ENCODE measurements at regions not wholly inside any gene's neighbourhood (a gene's known extent, or its start where the extent isn't known, plus 50 kb on each side); places are given as distances from the start of the nearest gene placed in this dataset.
"Not testable (repeated sequence)": the region's sequence is repeated elsewhere in the genome, so short reads cannot be mapped to it uniquely, and the experiment has no call there.

DNA sequence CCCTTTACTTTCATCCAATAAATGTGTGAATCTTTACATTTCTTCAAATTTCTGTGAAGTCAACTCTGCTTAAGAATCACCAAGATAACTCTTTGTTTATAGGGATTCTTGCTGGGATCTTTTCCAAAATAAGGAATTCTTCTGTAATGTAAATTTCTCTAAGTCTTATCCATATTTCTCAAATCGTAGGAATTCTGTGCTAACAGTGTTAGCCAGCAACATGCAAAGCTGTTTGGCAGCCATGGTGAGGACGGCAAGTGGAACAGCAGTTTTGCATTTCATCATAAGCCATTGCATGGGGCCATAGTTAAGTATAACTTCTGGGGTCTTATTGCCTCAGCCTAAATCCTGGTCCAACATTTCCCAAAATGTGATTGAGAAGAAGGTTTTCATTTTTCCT is 310.5 kb upstream of the PRR16 start:
- no peak for DNase-seq

DNA sequence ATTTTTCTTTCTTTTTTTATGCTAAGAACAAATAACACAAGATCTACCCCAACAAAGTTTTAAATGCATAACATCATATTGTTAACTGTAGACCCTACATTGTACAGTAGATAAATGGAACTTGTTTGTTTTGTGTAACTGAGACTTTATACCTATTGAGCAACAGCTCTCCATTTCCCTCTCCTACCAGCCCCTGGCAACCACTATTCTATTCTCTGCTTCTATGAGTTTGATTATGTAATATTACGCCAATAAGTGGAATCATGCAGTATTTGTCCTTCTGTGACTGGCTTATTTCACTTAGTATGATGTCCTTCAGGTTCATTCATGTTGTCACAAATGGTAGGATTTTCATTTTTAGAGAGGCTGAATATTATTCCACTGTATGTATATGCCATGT is 308.2 kb upstream of the PRR16 start:
- no peak for DNase-seq

DNA sequence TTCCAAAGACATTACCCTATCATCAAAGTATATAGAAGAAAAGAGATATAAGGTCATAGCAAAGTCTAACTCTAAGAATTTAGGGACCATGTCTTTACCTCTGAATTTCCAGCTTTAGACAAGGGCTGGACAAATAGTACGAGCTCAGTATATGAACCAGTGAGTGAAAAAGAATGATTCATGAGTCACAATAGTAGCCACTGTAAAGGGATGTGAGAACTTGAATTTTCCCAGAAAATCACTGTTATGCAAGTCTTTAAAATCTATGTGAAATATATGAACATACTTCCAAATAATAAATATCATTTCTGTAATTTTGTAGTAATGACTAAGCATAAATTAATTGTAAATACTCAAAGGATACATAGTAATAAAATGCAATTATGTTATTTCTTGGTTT is 305.9 kb upstream of the PRR16 start:
- no peak for DNase-seq

DNA sequence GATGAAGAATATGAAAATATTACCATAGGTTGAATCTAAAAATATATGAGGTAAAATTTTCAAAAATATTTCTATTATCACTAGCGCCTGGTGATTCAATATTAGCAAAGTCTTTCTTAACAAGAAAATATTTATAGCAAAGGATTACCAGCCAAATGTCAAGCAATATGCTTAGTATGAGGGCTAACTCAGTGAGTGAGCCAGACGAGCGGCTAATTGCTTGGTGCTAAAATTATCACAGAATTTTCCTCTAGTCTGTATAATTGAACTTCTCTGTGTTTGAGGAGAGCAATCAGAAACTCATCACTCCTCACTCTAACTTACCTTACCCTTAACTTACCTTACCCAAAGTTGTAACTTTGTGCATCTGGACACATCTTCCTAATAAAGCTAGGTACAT is 304.9 kb upstream of the PRR16 start:
- DNase-seq: no peak

DNA sequence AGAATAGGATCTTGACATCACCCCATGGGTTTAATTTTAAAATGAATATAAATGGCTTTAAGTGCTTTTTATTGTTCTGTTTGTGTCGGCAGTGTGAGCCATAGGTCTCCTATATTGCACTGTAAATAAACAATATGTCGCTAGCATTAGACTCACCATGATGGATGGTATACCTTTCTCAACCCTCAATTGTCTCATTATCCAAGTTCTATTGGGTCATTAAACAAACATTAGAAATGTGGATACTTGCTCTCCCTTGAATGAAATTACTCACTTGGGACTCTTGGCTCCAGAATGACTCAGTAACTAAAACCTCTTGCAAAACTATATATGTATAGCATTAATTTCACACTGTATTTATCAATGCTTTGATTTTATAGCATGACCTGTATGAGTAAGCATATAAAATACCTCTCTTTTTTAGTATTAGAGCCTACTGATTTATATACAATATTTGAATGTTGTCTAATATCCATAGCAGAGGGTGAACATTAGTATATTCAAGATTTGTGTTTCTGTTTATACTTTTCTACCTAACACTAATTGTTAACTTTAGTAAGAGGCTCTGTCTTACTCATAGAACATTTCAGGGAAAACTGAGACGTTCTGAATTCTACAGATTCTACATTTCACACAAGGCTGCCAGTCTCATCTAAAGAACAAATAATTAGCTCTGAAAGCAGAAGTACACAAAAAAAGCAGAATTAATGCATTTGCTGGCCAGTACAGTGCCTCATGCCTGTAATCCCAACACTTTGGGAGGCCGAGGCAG is 303.8 kb upstream of the PRR16 start:
- DNase-seq: no peak

DNA sequence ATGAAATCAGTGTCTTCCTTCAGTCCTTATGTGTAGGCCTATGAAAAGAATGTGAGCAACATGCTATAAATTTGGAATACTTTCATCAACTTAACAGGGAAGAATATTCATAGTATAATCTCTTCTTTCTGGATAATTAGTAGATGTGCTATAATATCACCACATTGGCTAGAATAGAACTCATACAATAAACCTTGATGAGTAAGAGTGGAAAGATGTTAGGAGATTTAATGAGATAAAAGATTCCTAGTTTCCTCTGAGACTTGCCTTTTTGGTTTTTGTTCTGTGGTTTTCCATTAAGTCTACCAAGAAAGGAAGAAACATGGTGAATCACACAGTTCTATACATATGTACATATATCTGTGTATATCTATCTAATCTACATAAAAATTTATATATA is 301.8 kb upstream of the PRR16 start:
- DNase-seq: no peak

DNA sequence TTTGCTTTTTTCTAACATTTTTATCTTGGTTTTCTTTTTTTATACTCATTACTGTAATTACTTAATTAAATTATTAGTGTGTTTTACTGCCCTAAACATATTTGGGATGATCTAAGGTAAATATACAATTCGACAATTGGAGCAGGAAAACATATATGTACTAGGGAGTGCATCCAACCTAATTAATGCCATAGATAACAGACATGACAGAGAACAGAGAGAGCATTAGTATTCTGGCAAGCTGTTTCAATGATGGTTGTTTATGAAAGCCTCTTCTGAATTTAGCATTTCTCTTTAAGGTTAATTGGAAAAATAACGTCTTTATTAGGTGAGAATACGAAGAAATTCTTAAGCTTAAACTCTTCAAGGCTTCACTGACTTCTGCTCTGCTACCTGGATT is 300.1 kb upstream of the PRR16 start:
- DNase-seq: no peak

DNA sequence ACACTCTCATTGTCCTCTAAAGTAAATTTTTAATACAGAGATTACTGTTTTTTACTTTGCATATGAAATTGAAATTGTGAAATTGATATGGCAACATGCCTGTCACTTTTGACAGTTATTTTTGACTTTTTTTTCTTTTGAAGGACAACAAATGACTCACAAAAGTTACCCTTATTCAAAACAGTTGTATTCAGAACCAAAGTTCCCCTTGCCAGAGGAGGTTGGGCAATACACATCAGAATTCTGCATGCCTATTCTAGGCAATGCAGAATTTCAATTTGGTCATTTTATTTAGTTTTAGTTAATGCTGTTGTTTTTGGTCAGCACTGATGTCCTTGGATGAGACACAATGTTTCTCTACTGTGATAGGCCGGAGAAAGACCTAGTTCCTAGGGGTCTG is 299.1 kb upstream of the PRR16 start:
- DNase-seq: no peak

DNA sequence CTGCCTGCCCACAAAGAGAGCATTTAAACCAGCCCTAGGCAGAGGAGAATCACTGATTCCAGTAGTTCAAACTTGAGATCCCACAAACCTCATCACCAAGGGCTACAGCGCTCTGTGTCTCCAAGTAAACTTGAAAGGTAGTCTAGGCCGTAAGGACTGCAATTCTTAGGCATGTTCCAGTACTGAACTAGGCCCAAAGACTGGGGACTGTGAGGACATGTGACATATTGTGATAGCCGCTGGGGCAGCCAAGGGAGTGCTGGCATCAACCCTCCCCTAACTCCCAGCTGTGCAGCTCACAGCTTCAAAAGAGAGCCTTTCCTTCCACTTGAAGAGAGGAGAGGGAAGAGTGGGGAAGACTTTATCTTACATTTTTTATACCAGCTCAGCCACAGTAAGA is 291.0 kb upstream of the PRR16 start:
- no peak for DNase-seq

DNA sequence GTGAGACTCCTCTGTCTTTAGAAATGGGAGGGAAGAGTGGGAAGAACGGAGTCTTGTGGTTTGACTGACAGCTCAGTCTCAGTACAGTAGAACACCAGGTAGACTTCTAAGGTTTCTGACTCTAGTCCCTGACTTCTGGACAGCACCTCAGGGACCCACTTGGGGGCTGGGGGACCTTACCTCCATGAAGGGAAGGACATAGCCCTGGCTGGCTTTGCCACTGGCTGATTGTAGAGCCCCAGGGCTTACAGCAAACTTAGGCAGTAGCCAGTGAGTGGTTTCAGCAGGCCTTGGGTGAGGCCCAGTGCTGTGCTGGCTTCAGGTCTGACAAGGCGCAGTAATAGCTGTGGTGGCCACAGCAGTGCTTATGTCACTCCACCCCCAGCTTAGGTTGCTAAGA is 290.0 kb upstream of the PRR16 start:
- no peak for DNase-seq

DNA sequence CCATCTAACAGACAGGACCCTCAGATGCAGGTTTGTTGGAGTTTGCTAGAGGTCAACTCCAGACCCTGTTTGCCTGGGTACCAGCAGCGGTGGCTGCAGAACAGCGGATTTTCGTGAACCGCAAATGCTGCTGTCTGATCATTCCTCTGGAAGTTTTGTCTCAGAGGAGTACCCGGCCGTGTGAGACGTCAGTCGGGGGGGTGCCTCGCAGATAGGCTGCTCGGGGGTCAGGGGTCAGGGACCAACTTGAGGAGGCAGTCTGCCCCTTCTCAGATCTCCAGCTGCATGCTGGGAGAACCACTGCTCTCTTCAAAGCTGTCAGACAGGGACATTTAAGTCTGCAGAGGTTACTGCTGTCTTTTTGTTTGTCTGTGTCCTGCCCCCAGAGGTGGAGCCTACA is 282.9 kb upstream of the PRR16 start:
- not testable (repeated sequence) for DNase-seq

DNA sequence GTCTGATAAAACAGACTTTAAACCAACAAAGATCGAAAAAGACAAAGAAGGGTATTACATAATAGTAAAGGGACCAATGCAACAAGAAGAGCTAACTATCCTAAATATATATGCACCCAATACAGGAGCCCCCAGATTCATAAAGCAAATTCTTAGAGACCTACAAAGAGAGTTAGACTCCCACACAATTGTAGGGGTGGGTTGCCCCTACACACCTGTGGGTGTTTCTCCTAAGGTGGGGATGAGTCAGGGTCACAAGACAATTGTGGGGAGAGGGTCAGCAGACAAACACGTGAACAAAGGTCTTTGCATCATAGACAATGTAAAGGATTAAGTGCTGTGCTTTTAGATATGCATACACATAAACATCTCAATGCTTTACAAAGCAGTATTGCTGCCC is 269.4 kb upstream of the PRR16 start:
- not testable (repeated sequence) for DNase-seq

DNA sequence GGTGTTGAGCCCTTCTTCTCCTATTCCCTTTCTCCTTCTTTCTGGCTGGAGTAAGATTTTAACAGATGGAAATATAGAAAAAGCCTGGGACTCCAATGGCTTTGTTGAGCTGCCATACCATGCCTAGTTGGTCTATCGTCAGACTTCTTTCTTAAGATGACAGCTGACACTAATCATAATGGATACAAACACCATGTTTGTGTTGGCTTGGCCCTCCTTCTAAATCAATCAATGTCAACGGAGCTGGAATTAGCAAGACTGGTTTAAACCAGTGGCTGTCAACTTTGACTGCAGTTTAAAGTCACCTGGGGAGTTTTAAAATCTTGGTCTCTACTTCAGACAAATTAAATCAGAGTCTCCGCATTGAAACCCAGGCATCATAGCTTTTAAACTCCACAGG is 264.5 kb upstream of the PRR16 start:
- DNase-seq: no peak

DNA sequence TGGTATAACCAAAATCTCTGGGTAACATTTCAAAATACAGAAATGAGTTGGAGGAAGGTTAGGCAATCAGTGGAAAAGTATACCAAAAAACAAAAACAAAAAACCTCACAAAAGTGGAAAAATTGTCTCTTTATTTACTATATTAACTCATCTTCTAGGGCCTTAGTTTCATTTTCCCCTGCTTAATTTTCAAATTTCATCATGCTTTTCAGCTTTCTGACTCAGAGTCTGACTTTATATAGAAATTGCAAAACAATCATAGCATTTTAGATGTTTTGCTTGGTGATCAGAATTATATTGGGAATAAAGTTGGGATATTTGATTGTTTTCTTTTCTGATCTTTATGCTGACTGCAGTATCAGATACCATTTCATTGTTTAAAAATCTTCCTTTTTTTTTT is 257.0 kb upstream of the PRR16 start:
- no peak for DNase-seq

DNA sequence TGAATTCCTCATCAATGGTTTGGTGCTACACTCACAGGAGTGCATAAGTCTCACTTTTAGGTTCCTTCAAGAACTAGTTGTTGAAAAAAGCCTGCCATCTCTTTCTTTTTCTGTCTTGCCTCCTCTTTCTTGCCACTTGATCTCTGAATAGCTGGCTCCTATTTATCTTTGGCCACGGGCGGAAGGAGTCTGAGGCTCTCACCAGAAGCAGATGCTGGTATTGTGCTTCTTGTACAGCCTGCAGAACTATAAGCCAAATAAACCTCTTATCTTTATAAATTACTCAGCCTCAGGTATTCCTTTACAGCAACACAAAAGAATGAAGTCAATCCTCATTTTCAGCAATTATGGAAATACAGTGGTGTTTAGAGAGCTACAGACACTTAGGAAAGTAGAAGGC is 247.1 kb upstream of the PRR16 start:
- no peak for DNase-seq

DNA sequence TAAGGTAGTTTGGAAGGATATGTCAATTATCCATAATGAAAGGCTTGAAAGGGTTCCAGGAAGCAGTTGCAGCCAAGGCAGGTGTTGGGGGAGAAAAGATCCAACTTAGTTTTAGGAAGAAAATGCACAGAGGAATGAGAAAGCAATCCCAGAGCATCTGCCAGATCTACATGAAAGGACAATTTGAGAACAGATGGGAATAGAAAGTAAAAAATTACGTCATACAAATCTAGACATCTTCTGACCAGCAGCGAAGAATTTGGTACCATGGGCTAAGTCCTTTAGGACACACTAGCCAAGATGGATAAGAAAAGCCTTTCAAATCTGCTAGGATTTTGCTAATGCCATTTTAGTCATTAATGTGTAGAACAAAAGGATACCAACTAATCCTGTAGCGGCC is 244.1 kb upstream of the PRR16 start:
- no peak for DNase-seq

DNA sequence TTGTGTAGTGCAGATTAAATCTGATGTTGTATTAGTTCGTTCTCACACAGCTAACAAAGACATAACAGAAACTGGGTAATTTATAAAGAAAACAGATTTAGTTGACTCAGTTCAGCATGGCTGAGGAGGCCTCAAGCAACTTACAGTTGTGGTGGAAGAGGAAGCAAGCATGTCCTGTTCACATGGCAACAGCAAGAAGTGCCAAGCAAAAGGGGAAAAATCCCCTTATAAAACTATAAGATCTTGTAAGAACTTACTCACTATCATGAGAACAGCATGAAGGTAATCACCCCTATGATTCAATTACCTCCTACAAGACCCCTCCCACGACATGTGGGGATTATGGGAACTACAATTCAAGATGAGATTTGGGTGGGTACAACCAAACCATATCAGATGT is 238.6 kb upstream of the PRR16 start:
- DNase-seq: no peak

DNA sequence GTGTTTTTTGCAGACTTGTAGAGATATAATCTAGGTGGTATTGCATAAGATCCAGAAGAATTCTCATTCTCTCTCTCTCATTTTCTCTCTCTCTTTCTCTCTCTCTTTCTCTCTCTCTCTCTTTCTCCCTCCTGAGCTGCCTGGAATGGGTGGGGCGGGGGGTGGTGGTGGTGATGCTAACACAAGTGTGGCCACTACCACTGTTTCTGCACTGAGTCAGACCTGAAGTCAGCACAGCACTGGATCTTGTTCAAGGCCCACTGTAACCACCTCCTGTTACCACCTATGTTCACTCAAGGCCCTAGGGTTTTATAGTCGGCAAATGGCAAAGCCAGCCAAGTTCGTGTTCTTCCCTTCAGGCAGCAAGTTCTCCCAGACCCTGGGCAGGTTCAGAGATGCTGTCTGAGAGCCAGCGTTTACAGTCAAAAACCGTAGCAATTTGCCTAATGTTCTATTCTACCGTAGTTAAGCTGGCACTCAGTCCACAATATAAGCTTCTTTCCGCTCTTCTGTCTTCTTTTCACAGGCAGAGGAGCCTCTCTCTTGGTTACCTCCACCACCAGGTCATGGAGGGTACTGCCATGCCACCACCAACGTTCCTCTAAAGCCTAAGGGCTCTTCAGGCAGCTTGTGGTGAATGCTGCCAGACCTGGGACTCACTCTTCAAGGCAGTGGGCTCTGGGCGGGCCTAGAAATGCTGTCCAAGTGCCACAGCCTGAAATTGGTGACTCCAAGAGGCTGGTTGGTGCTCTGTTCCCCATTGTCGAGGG is 235.7 kb upstream of the PRR16 start:
- DNase-seq: no peak

DNA sequence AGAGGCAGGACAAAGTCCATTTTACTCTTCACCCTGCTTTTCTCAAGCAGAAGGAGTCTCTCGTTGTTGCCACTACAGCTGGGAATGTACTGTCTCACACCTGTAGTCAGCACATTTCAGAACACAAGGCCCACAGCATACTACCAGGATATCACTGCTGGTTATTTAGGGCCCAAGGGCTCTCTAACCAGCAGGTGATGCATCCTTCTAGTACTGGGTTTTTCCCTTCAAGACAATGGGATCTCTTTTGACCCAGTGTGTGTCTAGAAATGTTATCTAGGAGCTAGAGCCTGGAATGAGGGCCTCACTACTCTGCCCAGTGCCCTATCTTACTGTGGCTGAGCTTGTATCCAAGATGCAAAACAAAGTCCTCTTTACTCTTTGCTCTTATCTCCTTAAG is 235.1 kb upstream of the PRR16 start:
- no peak for DNase-seq

DNA sequence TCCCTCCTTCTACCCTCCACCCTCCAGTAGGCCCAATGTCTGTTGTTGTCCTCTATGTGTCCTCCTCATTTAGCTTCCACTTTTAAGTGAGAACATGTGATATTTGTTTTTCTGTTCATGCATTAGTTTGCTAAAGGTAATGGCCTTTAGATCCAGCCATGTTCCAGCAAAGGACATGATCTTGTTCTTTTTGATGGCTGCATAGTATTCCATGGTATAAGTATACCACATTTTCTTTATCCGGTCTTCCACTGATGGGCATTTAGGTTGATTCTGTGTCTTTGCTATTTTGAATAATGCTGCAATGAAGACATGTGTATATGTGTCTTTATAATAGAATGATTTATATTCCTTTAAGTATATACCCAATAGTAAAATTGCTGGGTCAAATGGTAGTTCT is 232.5 kb upstream of the PRR16 start:
- no peak for DNase-seq

DNA sequence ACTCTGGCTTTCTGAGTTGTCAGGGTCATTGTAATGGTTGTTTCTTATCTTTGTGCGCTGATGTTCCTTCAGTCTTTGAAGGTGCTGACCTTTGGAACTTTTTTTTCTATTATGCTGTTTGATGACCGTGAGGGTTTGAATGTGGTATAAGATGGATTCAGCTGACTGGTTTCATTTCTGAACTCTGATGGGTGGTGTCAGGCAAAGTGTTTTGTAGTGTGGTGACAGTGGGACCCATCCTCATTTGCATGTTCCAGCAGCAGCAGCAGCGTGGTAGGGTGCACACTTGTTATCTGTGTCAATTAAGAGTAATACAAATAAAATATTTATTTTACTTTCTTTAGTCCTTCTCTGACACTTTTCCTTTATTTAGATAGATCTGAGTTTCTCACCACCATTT is 227.7 kb upstream of the PRR16 start:
- DNase-seq: no peak

DNA sequence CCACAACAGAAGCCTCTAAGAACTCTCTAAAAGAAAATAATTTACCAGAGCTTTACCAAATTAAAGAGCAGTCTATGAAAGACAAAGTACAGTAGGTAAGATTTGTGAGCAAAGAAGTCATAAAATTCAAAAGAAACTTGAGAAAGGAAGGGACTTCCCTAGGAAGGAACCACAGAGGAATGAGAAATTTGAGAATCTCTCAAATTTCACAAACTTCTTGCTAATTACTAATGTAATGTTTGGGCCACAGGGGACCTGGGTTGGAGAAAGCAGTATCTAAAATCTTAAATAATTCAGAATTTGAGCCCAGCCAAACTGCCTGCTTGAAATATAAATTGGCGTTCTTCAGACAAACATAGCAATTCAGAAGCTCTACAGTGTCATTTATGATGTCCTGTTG is 225.0 kb upstream of the PRR16 start:
- DNase-seq: no peak

DNA sequence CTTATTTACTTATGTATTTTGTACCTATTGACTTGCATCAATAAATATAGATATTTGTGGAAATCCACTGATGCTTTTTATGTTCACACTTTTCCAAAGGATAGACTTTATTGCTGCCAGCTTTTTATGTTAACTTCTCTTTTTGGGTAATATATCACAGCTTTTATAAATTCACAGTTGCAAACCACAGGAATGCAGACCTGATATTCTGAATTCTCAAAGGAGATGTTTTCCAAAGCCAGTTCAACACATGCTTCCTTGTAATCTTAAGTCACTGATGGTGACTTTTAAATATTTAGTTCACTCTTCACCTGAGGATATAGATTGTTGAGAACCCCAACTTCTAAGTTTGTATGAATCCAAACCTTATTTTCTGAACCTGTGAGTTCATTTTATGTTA is 223.4 kb upstream of the PRR16 start:
- DNase-seq: no peak

DNA sequence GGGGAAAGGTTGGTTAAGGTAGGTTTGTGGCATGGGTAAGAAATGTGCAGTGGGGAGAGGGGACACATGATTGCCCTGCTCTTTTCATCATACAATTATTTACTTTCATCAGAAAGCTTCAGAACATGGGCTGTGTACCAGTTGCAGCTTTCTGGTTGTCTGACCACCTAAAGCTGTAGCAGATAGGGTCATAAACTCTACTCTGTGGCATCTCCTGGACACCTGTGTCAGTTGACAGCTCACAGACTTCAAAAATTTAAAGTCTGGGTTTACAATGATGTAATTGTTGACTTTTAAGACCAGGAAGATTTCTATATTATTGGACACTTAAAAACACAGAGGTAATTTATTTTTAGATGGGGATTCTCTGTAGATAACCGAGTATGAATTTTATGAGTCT is 222.7 kb upstream of the PRR16 start:
- DNase-seq: no peak

DNA sequence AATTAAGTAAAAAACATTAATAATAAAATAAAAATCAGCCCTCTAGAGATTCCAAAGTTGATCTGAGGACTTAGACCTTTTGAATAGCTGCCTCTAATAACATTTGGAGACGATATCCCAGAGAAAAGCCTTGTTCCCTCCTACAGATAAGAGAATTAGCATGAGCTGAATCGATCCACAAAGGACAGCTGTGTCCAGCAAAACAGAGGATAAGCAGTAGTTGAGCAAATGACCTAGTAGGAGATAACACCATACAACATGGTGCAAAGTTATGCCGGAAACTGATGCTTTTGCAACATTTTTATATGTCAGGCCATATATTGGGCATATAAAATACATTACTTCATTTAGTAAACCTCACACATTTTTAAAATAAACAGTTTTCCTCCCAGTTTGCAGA is 212.2 kb upstream of the PRR16 start:
- no peak for DNase-seq
